IMR-90 (cell line): ENCODE measurements at regions not wholly inside any gene's neighbourhood (a gene's known extent, or its start where the extent isn't known, plus 50 kb on each side); places are given as distances from the start of the nearest gene placed in this dataset.

Experiments used
- ATAC-seq: fragments of 200-7000 bp; cut with Tn5 transposase; 2 replicates; pipeline ENCODE4 v1.9.1; 2020; ENCODE audit warnings: low read depth, mild to moderate bottlenecking, moderate library complexity
- BruUV-seq: library from RNA; stranded (reverse); fragments of 400-500 nt; replicated peaks from 2 replicates; lab custom pipeline; 2021; lab: Mats Ljungman, UMichigan
- CTCF ChIA-PET: fragments of 300-600 bp; formaldehyde crosslinking; extraction: SDS; loops from one replicate; lab custom pipeline; 2021; ENCODE audit warnings: antibody characterized with exemption; lab: Yijun Ruan, JAX
- POLR2A ChIA-PET: fragments of 300-600 bp; sonication (Branson Sonifier 250); formaldehyde crosslinking; loops from one replicate; lab custom pipeline; 2022; ENCODE audit warnings: antibody characterized with exemption; ENCODE audit not compliant: unreplicated experiment; lab: Charles Lee
- DNase-seq: peaks from one replicate; pipeline ENCODE4 v3.0.0; 2013
- H2AFZ ChIP-seq: replicated peaks from 2 replicates; pipeline ENCODE3; 2013; ENCODE audit warnings: low read length, mild to moderate bottlenecking; ENCODE audit not compliant: poor library complexity
- H2AK5ac ChIP-seq: 2 replicates; pipeline ENCODE4 v1.6.1; 2013; ENCODE audit warnings: low read depth, low read length, inconsistent platforms
- H2AK9ac ChIP-seq: replicated peaks from 2 replicates; pipeline ENCODE3; 2013; ENCODE audit warnings: mild to moderate bottlenecking, low read depth, low read length, moderate library complexity; ENCODE audit not compliant: poor library complexity
- H2BK120ac ChIP-seq: 2 replicates; pipeline ENCODE4 v1.6.1; 2013; ENCODE audit warnings: low read depth, low read length, inconsistent platforms
- H2BK15ac ChIP-seq: 3 replicates; pipeline ENCODE4 v1.6.1; 2013; ENCODE audit warnings: low read depth, low read length, inconsistent platforms
- H2BK20ac ChIP-seq: 2 replicates; pipeline ENCODE4 v1.6.1; 2013; ENCODE audit warnings: low read depth, mild to moderate bottlenecking, inconsistent platforms, low read length, moderate library complexity
- H2BK5ac ChIP-seq: 2 replicates; pipeline ENCODE4 v1.6.1; 2013; ENCODE audit warnings: mild to moderate bottlenecking, low read depth, low read length, inconsistent platforms; ENCODE audit not compliant: poor library complexity, severe bottlenecking
- H3K14ac ChIP-seq: replicated peaks from 2 replicates; pipeline ENCODE4 v1.6.1; 2013; ENCODE audit warnings: low read depth, low read length, inconsistent platforms
- H3K18ac ChIP-seq: 2 replicates; pipeline ENCODE4 v1.6.1; 2013; ENCODE audit warnings: low read depth, low read length, control low read depth
- H3K23ac ChIP-seq: 2 replicates; pipeline ENCODE4 v1.6.1; 2013; ENCODE audit warnings: low read depth, low read length, inconsistent platforms
- H3K27ac ChIP-seq: 2 replicates; pipeline ENCODE4 v1.5.1; 2013; ENCODE audit warnings: mild to moderate bottlenecking, control low read depth, low read length; ENCODE audit not compliant: insufficient read depth
- H3K27me3 ChIP-seq: 2 replicates; pipeline ENCODE4 v1.6.1; 2013; ENCODE audit warnings: low read length; ENCODE audit not compliant: control insufficient read depth, insufficient read depth
- H3K36me3 ChIP-seq: 2 replicates; pipeline ENCODE4 v1.6.1; 2013; ENCODE audit warnings: low read length, mixed read lengths; ENCODE audit not compliant: control insufficient read depth, insufficient read depth
- H3K4ac ChIP-seq: 2 replicates; pipeline ENCODE4 v1.6.1; 2013; ENCODE audit warnings: low read depth, low read length, inconsistent platforms
- H3K4me1 ChIP-seq: 2 replicates; pipeline ENCODE4 v1.6.1; 2013; ENCODE audit warnings: low read length, mixed read lengths; ENCODE audit not compliant: control insufficient read depth, insufficient read depth
- H3K4me2 ChIP-seq: 2 replicates; pipeline ENCODE4 v1.6.1; 2013; ENCODE audit warnings: low read depth, mild to moderate bottlenecking, control low read depth, low read length, moderate library complexity
- H3K4me3 ChIP-seq: 2 replicates; pipeline ENCODE4 v1.5.1; 2013; ENCODE audit warnings: low read depth, mild to moderate bottlenecking, control low read depth, low read length, moderate library complexity; ENCODE audit not compliant: insufficient read depth
- H3K56ac ChIP-seq: 2 replicates; pipeline ENCODE4 v1.6.1; 2013; ENCODE audit warnings: low read length, inconsistent platforms; ENCODE audit not compliant: insufficient read depth; ENCODE audit errors: extremely low read depth
- H3K79me1 ChIP-seq, 2 experiments: 2 replicates each; pipeline ENCODE4 v1.6.1; 2013; ENCODE audit warnings: low read length in 2 of 2, inconsistent platforms in 1 of 2, low read depth in 1 of 2
- H3K9ac ChIP-seq: 2 replicates; pipeline ENCODE4 v1.6.1; 2013; ENCODE audit warnings: low read depth, low read length, control low read depth
- H3K9me1 ChIP-seq: 2 replicates; pipeline ENCODE4 v1.6.1; 2013; ENCODE audit warnings: low read length, inconsistent platforms; ENCODE audit not compliant: insufficient read depth
- H3K9me3 ChIP-seq: 2 replicates; pipeline ENCODE4 v1.6.1; 2013; ENCODE audit warnings: low read length; ENCODE audit not compliant: control insufficient read depth, insufficient read depth
- H4K20me1 ChIP-seq: 2 replicates; pipeline ENCODE4 v1.6.1; 2013; ENCODE audit warnings: low read length, inconsistent platforms; ENCODE audit not compliant: insufficient read depth
- H4K5ac ChIP-seq: 2 replicates; pipeline ENCODE4 v1.6.1; 2013; ENCODE audit warnings: mild to moderate bottlenecking, low read depth, low read length, control low read depth
- H4K8ac ChIP-seq, 2 experiments: 2 replicates each; pipeline ENCODE4 v1.6.1; 2013; ENCODE audit warnings: low read depth in 2 of 2, low read length in 2 of 2, control low read depth in 1 of 2, inconsistent platforms in 1 of 2
- H4K91ac ChIP-seq: 2 replicates; pipeline ENCODE4 v1.6.1; 2013; ENCODE audit warnings: low read depth, low read length, inconsistent platforms; ENCODE audit not compliant: insufficient read depth
- MAZ ChIP-seq: IDR thresholded peaks from 2 replicates; pipeline ENCODE4 v1.6.1; 2012; ENCODE audit warnings: low read depth, mild to moderate bottlenecking, low read length, improper control_type of control experiment, moderate library complexity, borderline replicate concordance
- RAD21 ChIP-seq: IDR thresholded peaks from 2 replicates; pipeline ENCODE4 v1.6.1; 2012; ENCODE audit warnings: low read length, improper control_type of control experiment
- USF2 ChIP-seq: fragments of 150-350 bp; IDR thresholded peaks from 2 replicates; pipeline ENCODE4 v1.6.1; 2017; ENCODE audit warnings: mild to moderate bottlenecking, antibody characterized with exemption, low read length, low read depth
- WGBS, 2 experiments: methylation state at CpG; one replicate each; pipeline versions ENCODE4 v1.1.5 to v1.1.7; 2013; ENCODE audit warnings: missing lambda C conversion rate in 2 of 2; ENCODE audit not compliant: insufficient read length in 1 of 2; ENCODE audit errors: extremely low coverage in 2 of 2; 5-methylcytosine and 5-hydroxymethylcytosine counted together
- dilution Hi-C: fragments of 300-500 bp; cut with HindIII; formaldehyde crosslinking; loops from one replicate; pipeline ENCODE4 v1.14.3; 2018; ENCODE audit warnings: low sequenced_read_pairs; ENCODE audit not compliant: unreplicated experiment
- in situ Hi-C: fragments of 300-500 bp; cut with MboI; formaldehyde crosslinking; loops from 3 replicates; pipeline ENCODE4 v1.14.3; 2019; ENCODE audit warnings: low sequenced_read_pairs, inconsistent platforms, mixed read lengths
- intact Hi-C: fragments of 100-400 bp; cut with micrococcal nuclease; formaldehyde crosslinking; loops from 2 replicates; pipeline ENCODE4 v1.10.0; 2022

- TF ChIP-seq USF2 (no peak), RAD21 (no peak), MAZ (no peak)
- Histone ChIP-seq H4K20me1 (no peaks in the 10 kb centered on the region), H2AK9ac (no peak overlapping the region), H3K4ac (no peak overlapping the region), H4K5ac (no peak overlapping the region), H2BK20ac (no peak overlapping the region), H2AFZ (no peak overlapping the region), H3K36me3 (no peaks in the 10 kb centered on the region), H3K4me3 (no peak overlapping the region), H3K27me3 (peaks cover 17% of the 10 kb centered on the region), H3K14ac (no peak overlapping the region), H3K56ac (no peak overlapping the region), H2AK5ac (no peak overlapping the region), H3K27ac (no peak overlapping the region), H3K4me1 (no peaks in the 10 kb centered on the region), H3K9me1 (no peaks in the 10 kb centered on the region), H3K9me3 (no peaks in the 10 kb centered on the region), H2BK120ac (no peak overlapping the region), H2BK5ac (no peak overlapping the region), H3K4me2 (no peak overlapping the region), H3K9ac (no peak overlapping the region), H3K18ac (no peak overlapping the region), H3K79me1 (no peaks in the 10 kb centered on the region), H4K8ac (no peak overlapping the region), H3K23ac (no peak overlapping the region), H4K91ac (no peak overlapping the region), H2BK15ac (no peak overlapping the region)
- WGBS, 2 experiments: no CpG with 5 or more reads among the region's 5 CpGs
- ChIA-PET POLR2A (no interaction called here), CTCF (no interaction called here)
- no peak for DNase-seq
- dilution Hi-C loops (no loop called here), intact Hi-C loops (no loop called here), in situ Hi-C loops (no loop called here)
- no peak for ATAC-seq
- BruUV-seq: no TSS peak
Observed at GRCh38 chr2:7974936-7975335, 706.9 kb upstream of the ID2 start.
